HCT116 (cell line): ENCODE measurements at regions not wholly inside any gene's neighbourhood (a gene's known extent, or its start where the extent isn't known, plus 50 kb on each side); places are given as distances from the start of the nearest gene placed in this dataset.

Experiments used
- ATAC-seq: fragments of 200-7000 bp; cut with Tn5 transposase; 2 replicates; pipeline ENCODE4 v1.9.1; 2020; ENCODE audit warnings: mild to moderate bottlenecking, moderate library complexity
- BruUV-seq: library from RNA; stranded (reverse); fragments of 400-500 nt; replicated peaks from 2 replicates; lab custom pipeline; 2021; lab: Mats Ljungman, UMichigan
- CTCF ChIA-PET: fragments of 300-600 bp; sonication (Branson Sonifier 250); formaldehyde crosslinking; loops from one replicate; lab custom pipeline; 2021; ENCODE audit warnings: antibody characterized with exemption; lab: Charles Lee
- POLR2A ChIA-PET: fragments of 300-600, 350-600 bp; sonication (Branson Sonifier 250); formaldehyde crosslinking; loops from one replicate; lab custom pipeline; 2021; ENCODE audit warnings: antibody characterized with exemption; lab: Charles Lee
- RAD21 ChIA-PET, 2 experiments: fragments of 300-600 bp; sonication (Branson Sonifier 250); formaldehyde crosslinking; loops; one replicate each; lab custom pipeline; 2023; ENCODE audit warnings: low total read pairs in 2 of 2; ENCODE audit not compliant: uncharacterized antibody in 2 of 2, unreplicated experiment in 2 of 2, low non-redundant PET in 1 of 2; lab: Charles Lee
- DNase-seq: peaks from one replicate; pipeline ENCODE4 v3.0.0-alpha.2; 2010; ENCODE audit warnings: low read depth, low spot score
- H2AFZ ChIP-seq: fragments of 200-600 bp; shearing (Covaris generic), sonication (generic); 2 replicates; pipeline ENCODE4 v1.6.1; 2017; ENCODE audit warnings: low read depth, mixed run types, mixed read lengths, antibody characterized with exemption, low read length; ENCODE audit not compliant: poor library complexity, severe bottlenecking
- H3K27ac ChIP-seq: 2 replicates; pipeline ENCODE4 v1.5.1; 2012; ENCODE audit warnings: low read depth, low read length
- H3K27me3 ChIP-seq: fragments of 200-600 bp; sonication (generic); 2 replicates; pipeline ENCODE4 v1.6.1; 2016; ENCODE audit warnings: mixed run types, low read length, mixed read lengths; ENCODE audit not compliant: insufficient read depth
- H3K36me3 ChIP-seq, 2 experiments: fragments of 200-500 bp in 1 of 2; fragments of 200-600 bp in 1 of 2; sonication (Bioruptor generic) in 1 of 2; sonication (generic) in 1 of 2; 2 replicates each; pipeline versions ENCODE4 v1.5.1 to v1.6.1; 2014 to 2016; ENCODE audit warnings: low read length in 2 of 2, inconsistent platforms in 1 of 2, mixed read lengths in 1 of 2, mixed run types in 1 of 2; ENCODE audit not compliant: insufficient read depth in 2 of 2, control insufficient read depth in 1 of 2
- H3K4me1 ChIP-seq, 2 experiments: fragments of 200-600 bp in 1 of 2; sonication (generic) in 1 of 2; 2 replicates each; pipeline versions ENCODE4 v1.5.1 to v1.6.1; 2012 to 2017; ENCODE audit warnings: low read length in 2 of 2, inconsistent platforms in 1 of 2, mild to moderate bottlenecking in 1 of 2, mixed read lengths in 1 of 2, mixed run types in 1 of 2, moderate library complexity in 1 of 2; ENCODE audit not compliant: insufficient read depth in 2 of 2, control insufficient read depth in 1 of 2
- H3K4me2 ChIP-seq: fragments of 200-600 bp; sonication (generic); 2 replicates; pipeline ENCODE4 v1.6.1; 2017; ENCODE audit warnings: mixed run types, low read length, mixed read lengths
- H3K4me3 ChIP-seq, 2 experiments: fragments of 200-600 bp in 1 of 2; sonication (generic) in 1 of 2; replicated peaks in 1 of 2; 2 replicates each; pipeline ENCODE4 v1.5.1; 2011 to 2016; ENCODE audit warnings: low read length in 2 of 2, control low read depth in 1 of 2, low read depth in 1 of 2, mild to moderate bottlenecking in 1 of 2, mixed read lengths in 1 of 2, mixed run types in 1 of 2
- H3K79me2 ChIP-seq: fragments of 200-600 bp; sonication (generic); 2 replicates; pipeline ENCODE4 v1.6.1; 2017; ENCODE audit warnings: mild to moderate bottlenecking, mixed run types, low read length, moderate library complexity, mixed read lengths; ENCODE audit not compliant: insufficient read depth
- H3K9ac ChIP-seq: fragments of 200-600 bp; sonication (generic); 2 replicates; pipeline ENCODE4 v1.6.1; 2016; ENCODE audit warnings: low read length, mixed read lengths
- H3K9me2 ChIP-seq: fragments of 200-600 bp; sonication (generic), shearing (Covaris generic); 2 replicates; pipeline ENCODE4 v1.6.1; 2017; ENCODE audit warnings: mixed run types, mild to moderate bottlenecking, moderate library complexity; ENCODE audit not compliant: insufficient read depth
- H3K9me3 ChIP-seq, 2 experiments: fragments of 200-500 bp in 1 of 2; fragments of 200-600 bp in 1 of 2; sonication (Bioruptor generic) in 1 of 2; sonication (generic) in 1 of 2; 2 replicates each; pipeline ENCODE4 v1.6.1; 2014 to 2017; ENCODE audit warnings: low read length in 2 of 2, mixed read lengths in 2 of 2, inconsistent platforms in 1 of 2, low read depth in 1 of 2, mild to moderate bottlenecking in 1 of 2, mixed run types in 1 of 2, moderate library complexity in 1 of 2; ENCODE audit not compliant: control insufficient read depth in 1 of 2, insufficient read depth in 1 of 2
- H4K20me1 ChIP-seq: fragments of 200-600 bp; sonication (generic), shearing (Covaris generic); 2 replicates; pipeline ENCODE4 v1.6.1; 2017; ENCODE audit warnings: mixed run types, mild to moderate bottlenecking, moderate library complexity; ENCODE audit not compliant: insufficient read depth
- ATF3 ChIP-seq: IDR thresholded peaks from 2 replicates; pipeline ENCODE4 v1.6.1; 2012
- CTCF ChIP-seq, 3 experiments: fragments of 200-600 bp in 1 of 3; sonication (generic) in 1 of 3; IDR thresholded peaks in 2 of 3; conservative IDR thresholded peaks in 1 of 3; 2 replicates each; pipeline ENCODE4 v1.5.1; 2012 to 2017; ENCODE audit warnings: low read depth in 2 of 3, low read length in 2 of 3, antibody characterized with exemption in 1 of 3, borderline replicate concordance in 1 of 3, control low read depth in 1 of 3, mild to moderate bottlenecking in 1 of 3, mixed read lengths in 1 of 3, mixed run types in 1 of 3, moderate library complexity in 1 of 3; ENCODE audit not compliant: insufficient read depth in 1 of 3
- EZH2phosphoT487 ChIP-seq: fragments of 200-600 bp; IDR thresholded peaks from 2 replicates; pipeline ENCODE4 v1.6.1; 2018; ENCODE audit warnings: antibody characterized with exemption, borderline replicate concordance
- SRF ChIP-seq: IDR thresholded peaks from 2 replicates; pipeline ENCODE4 v1.6.1; 2012; ENCODE audit warnings: low read depth
- ZBTB33 ChIP-seq: IDR thresholded peaks from 2 replicates; pipeline ENCODE4 v1.6.1; 2011; ENCODE audit warnings: mild to moderate bottlenecking, low read length, moderate library complexity; ENCODE audit not compliant: insufficient replicate concordance; ENCODE audit errors: extremely low read depth
- ZFX ChIP-seq: fragments of 450-650 bp; IDR thresholded peaks from 2 replicates; pipeline ENCODE4 v1.6.1; 2017
- intact Hi-C: fragments of 100-400 bp; cut with micrococcal nuclease; formaldehyde crosslinking; loops from 2 replicates; pipeline ENCODE4 v1.10.0; 2022
- TF ChIP-seq, protein P1 (sequence below): IDR thresholded peaks from 2 replicates; pipeline ENCODE4 v1.6.1; 2012; ENCODE audit warnings: low read depth

DNA sequence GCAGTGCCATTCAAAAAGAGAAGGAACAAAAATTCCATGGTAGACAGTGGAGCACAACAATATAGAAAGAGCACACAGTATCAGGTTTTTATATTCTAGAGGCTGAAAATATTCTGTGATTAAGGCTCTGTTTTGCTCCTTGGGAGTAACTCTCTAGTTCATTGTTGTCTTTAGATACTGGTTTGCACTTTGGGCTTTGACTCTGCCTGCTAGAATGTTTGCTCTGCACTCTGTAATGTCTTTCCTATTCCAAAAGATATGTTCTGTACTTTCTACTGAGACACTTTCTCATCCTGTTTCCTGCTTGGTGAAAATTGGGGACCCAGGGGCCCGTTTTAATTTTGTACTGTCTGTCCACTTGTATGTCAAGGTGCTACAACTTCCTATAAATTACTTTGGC, 564.7 kb downstream of the BMP2 start:
- TF ChIP-seq, protein P1, sequence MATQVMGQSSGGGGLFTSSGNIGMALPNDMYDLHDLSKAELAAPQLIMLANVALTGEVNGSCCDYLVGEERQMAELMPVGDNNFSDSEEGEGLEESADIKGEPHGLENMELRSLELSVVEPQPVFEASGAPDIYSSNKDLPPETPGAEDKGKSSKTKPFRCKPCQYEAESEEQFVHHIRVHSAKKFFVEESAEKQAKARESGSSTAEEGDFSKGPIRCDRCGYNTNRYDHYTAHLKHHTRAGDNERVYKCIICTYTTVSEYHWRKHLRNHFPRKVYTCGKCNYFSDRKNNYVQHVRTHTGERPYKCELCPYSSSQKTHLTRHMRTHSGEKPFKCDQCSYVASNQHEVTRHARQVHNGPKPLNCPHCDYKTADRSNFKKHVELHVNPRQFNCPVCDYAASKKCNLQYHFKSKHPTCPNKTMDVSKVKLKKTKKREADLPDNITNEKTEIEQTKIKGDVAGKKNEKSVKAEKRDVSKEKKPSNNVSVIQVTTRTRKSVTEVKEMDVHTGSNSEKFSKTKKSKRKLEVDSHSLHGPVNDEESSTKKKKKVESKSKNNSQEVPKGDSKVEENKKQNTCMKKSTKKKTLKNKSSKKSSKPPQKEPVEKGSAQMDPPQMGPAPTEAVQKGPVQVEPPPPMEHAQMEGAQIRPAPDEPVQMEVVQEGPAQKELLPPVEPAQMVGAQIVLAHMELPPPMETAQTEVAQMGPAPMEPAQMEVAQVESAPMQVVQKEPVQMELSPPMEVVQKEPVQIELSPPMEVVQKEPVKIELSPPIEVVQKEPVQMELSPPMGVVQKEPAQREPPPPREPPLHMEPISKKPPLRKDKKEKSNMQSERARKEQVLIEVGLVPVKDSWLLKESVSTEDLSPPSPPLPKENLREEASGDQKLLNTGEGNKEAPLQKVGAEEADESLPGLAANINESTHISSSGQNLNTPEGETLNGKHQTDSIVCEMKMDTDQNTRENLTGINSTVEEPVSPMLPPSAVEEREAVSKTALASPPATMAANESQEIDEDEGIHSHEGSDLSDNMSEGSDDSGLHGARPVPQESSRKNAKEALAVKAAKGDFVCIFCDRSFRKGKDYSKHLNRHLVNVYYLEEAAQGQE, result no peak
- TF ChIP-seq EZH2phosphoT487 (no peak), SRF (no peak), ATF3 (no peak), ZBTB33 (no peak), ZFX (no peak), CTCF (IDR thresholded peaks at IDR 0.05 in 2 of 3, conservative IDR thresholded peaks at IDR 0.05 in 1 of 3; ENCODE audit: borderline replicate concordance in 1 of 3, insufficient read depth in 1 of 3, low read depth in 2 of 3, low read length in 2 of 3) (no peak)
- Histone ChIP-seq H3K9ac (no peak overlapping the region), H3K9me3 (peaks cover 2 to 24% of the 10 kb centered on the region in 2 experiments; a peak in 2 of 4 replicates), H4K20me1 (no peaks in the 10 kb centered on the region), H2AFZ (no peak overlapping the region), H3K4me1 (no peaks in the 10 kb centered on the region), H3K4me3 (no peak overlapping the region), H3K36me3 (no peaks in the 10 kb centered on the region), H3K27me3 (no peaks in the 10 kb centered on the region), H3K4me2 (no peak overlapping the region), H3K9me2 (no peaks in the 10 kb centered on the region), H3K79me2 (no peaks in the 10 kb centered on the region), H3K27ac (no peak overlapping the region)
- DNase-seq (no peak), ATAC-seq (no peak)
- POLR2A ChIA-PET, result no interaction called here
- intact Hi-C loops, result no loop called here
- no TSS peak for BruUV-seq
- CTCF ChIA-PET, result no interaction called here
- RAD21 ChIA-PET, result no interaction called here
